Spleen (tissue), 11 donors: ENCODE measurements at regions not wholly inside any gene's neighbourhood (a gene's known extent, or its start where the extent isn't known, plus 50 kb on each side); places are given as distances from the start of the nearest gene placed in this dataset.

Experiments
- DNase-seq: peaks from one replicate; pipeline ENCODE4 v3.0.0-alpha.2; 2020
- H3K27ac ChIP-seq, 8 donors: fragments of 200-600 bp; sonication (generic) in 7 of 8; 1 replicate in 4 of 8; 2 replicates in 4 of 8; pipeline versions ENCODE4 v1.5.0 to v1.8.0; 2016 to 2021; ENCODE audit warnings: inconsistent platforms in 4 of 8, mild to moderate bottlenecking in 4 of 8, moderate library complexity in 1 of 8
- H3K27me3 ChIP-seq, 7 donors: fragments of 200-600 bp; sonication (generic) in 6 of 7; replicated peaks in 1 of 7; 1 replicate in 4 of 7; 2 replicates in 3 of 7; pipeline versions ENCODE4 v1.5.0 to v1.8.0; 2016 to 2021; ENCODE audit warnings: inconsistent platforms in 3 of 7, mild to moderate bottlenecking in 1 of 7
- H3K36me3 ChIP-seq, 6 donors: fragments of 200-600 bp; sonication (generic) in 5 of 6; 1 replicate in 4 of 6; 2 replicates in 2 of 6; pipeline versions ENCODE4 v1.5.0 to v1.8.0; 2016 to 2021; ENCODE audit warnings: inconsistent platforms in 2 of 6
- H3K4me1 ChIP-seq, 6 donors: fragments of 200-600 bp; sonication (generic) in 5 of 6; 1 replicate in 3 of 6; 2 replicates in 3 of 6; pipeline versions ENCODE4 v1.5.0 to v1.8.0; 2016 to 2021; ENCODE audit warnings: inconsistent platforms in 3 of 6
- H3K4me3 ChIP-seq, 8 donors: fragments of 200-600 bp; sonication (generic) in 7 of 8; 1 replicate in 4 of 8; 2 replicates in 4 of 8; pipeline versions ENCODE4 v1.5.0 to v1.8.0; 2016 to 2021; ENCODE audit warnings: inconsistent platforms in 4 of 8, mild to moderate bottlenecking in 4 of 8, moderate library complexity in 2 of 8
- H3K9me3 ChIP-seq, 8 donors: fragments of 200-600 bp; sonication (generic) in 7 of 8; 1 replicate in 4 of 8; 2 replicates in 4 of 8; pipeline versions ENCODE4 v1.5.0 to v1.8.0; 2016 to 2021; ENCODE audit warnings: inconsistent platforms in 4 of 8
- POLR2A ChIP-seq, 3 donors: fragments of 450-650 bp; IDR thresholded peaks; one replicate each; pipeline ENCODE4 v1.5.1; 2017; ENCODE audit warnings: antibody characterized with exemption in 3 of 3, mild to moderate bottlenecking in 1 of 3
- POLR2AphosphoS5 ChIP-seq, 3 donors: sonication (generic); formaldehyde crosslinking; IDR thresholded peaks; one replicate each; pipeline ENCODE4 v1.5.1; 2017; ENCODE audit warnings: antibody characterized with exemption in 3 of 3
- WGBS, 5 donors: extraction: QIAGEN DNeasy Blood & Tissue Kit in 3 of 5; methylation state at CpG; one replicate each; pipeline versions ENCODE4 v1.1.5 to v1.1.7; 2013 to 2018; 5-methylcytosine and 5-hydroxymethylcytosine counted together
- intact Hi-C: fragments of 100-400 bp; cut with DNase I; formaldehyde crosslinking; loops from one replicate; pipeline ENCODE4 v1.15.0; 2023; ENCODE audit warnings: low total_unique reads
- TF ChIP-seq, protein P1 (sequence below), 11 experiments: fragments of 200-600 bp in 7 of 11; fragments of 450-650 bp in 4 of 11; sonication (generic) in 4 of 11; IDR thresholded peaks in 8 of 11; conservative IDR thresholded peaks in 3 of 11; 1 replicate in 7 of 11; 2 replicates in 4 of 11; pipeline versions ENCODE4 v1.4.0 to v1.8.0; 2016 to 2021; ENCODE audit warnings: antibody characterized with exemption in 11 of 11, inconsistent platforms in 4 of 11, mild to moderate bottlenecking in 1 of 11
- donor health status: healthy with polysubstance abuse.
- donor health status: DM: no; HTN: no; CAD: no; lungs with moderate emphysema.
- donor health status: DM: no; HTN: no; CAD: no.
- donor health status: Bipolar disorder and iron deficiency.
- donor health status: healthy.
- donor health status: DM: no; HTN: no; CAD: no.
- donor health status: DM: yes; HTN: yes; CAD: no.

DNA sequence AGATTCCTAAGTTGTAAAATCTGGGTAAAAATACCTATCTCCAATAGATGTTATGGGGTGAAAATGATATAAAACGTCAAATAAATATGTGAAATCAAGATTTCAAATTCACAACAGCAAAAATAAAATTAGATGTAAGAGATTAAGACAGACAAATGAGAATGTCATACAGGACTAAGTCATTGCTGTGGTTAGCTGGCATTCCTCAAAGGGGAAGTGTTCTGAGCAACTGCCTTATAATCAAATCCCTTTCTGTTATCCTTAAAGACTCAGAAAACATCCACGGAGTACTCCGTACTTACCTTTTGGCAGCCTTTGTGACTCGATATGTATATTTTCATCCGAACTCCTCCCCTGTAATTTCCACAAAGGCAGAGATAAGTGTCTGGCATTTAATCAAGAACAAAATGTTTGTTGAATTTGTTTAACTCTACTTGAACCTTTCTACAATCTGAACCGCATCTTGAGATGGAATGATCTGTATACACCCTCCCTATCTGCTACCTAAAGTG is 559.6 kb downstream of the GATA3 start:
- H3K4me3 ChIP-seq = no peak overlapping the region
- peaks cover 0 to 24% (median 0%) of the 10 kb centered on the region in 6 donors for H3K4me1 ChIP-seq
- H3K36me3 ChIP-seq = no peaks in the 10 kb centered on the region
- 58 to 66% (median 63%) methylated on average over 6 of the region's 6 CpGs for WGBS, 5 donors
- no peaks in the 10 kb centered on the region for H3K27me3 ChIP-seq
- TF ChIP-seq, protein P1, sequence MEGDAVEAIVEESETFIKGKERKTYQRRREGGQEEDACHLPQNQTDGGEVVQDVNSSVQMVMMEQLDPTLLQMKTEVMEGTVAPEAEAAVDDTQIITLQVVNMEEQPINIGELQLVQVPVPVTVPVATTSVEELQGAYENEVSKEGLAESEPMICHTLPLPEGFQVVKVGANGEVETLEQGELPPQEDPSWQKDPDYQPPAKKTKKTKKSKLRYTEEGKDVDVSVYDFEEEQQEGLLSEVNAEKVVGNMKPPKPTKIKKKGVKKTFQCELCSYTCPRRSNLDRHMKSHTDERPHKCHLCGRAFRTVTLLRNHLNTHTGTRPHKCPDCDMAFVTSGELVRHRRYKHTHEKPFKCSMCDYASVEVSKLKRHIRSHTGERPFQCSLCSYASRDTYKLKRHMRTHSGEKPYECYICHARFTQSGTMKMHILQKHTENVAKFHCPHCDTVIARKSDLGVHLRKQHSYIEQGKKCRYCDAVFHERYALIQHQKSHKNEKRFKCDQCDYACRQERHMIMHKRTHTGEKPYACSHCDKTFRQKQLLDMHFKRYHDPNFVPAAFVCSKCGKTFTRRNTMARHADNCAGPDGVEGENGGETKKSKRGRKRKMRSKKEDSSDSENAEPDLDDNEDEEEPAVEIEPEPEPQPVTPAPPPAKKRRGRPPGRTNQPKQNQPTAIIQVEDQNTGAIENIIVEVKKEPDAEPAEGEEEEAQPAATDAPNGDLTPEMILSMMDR (IDR thresholded peaks at IDR 0.05 in 8 of 11, conservative IDR thresholded peaks at IDR 0.05 in 3 of 11) = no peak
- no peak for TF ChIP-seq POLR2AphosphoS5 (IDR thresholded peaks at IDR 0.05)
- TF ChIP-seq POLR2A (IDR thresholded peaks at IDR 0.05) = no peak
- no peak overlapping the region for H3K27ac ChIP-seq
- intact Hi-C loops = no loop called here
- H3K9me3 ChIP-seq = peaks cover 0 to 22% (median 3%) of the 10 kb centered on the region in 8 donors
- DNase-seq = no peak

DNA sequence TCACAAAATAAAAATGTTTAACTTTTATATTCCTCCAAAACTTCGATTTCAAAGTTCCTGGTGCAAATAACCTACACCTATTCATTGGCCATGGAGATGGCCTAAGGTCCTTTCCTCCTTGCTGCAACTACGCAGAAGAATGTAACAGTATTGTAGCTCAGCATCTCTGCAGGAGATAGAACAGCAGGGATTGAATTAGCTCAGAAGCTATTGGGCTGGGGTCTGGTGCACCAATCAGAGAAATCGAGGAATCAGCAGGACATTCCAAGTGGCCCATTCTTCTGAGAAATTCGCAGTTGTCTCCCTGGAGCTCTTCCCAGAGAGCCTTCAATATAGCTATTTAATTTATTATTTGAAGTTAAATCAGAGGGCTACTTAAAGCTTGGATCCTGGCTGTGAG is 560.6 kb downstream of the GATA3 start:
- 76 to 91% (median 81%) methylated on average over 4 of the region's 4 CpGs for WGBS, 5 donors
- Histone ChIP-seq H3K4me1 (peaks cover 0 to 24% (median 0%) of the 10 kb centered on the region in 6 donors), H3K36me3 (no peaks in the 10 kb centered on the region), H3K27me3 (no peaks in the 10 kb centered on the region), H3K27ac (no peak overlapping the region), H3K9me3 (peaks cover 0 to 12% (median 0%) of the 10 kb centered on the region in 8 donors), H3K4me3 (no peak overlapping the region)
- no peak for DNase-seq
- intact Hi-C loops = no loop called here
- TF ChIP-seq POLR2AphosphoS5 (IDR thresholded peaks at IDR 0.05) = no peak
- TF ChIP-seq POLR2A (IDR thresholded peaks at IDR 0.05) = no peak
- TF ChIP-seq, protein P1 (IDR thresholded peaks at IDR 0.05 in 8 of 11, conservative IDR thresholded peaks at IDR 0.05 in 3 of 11) = no peak

DNA sequence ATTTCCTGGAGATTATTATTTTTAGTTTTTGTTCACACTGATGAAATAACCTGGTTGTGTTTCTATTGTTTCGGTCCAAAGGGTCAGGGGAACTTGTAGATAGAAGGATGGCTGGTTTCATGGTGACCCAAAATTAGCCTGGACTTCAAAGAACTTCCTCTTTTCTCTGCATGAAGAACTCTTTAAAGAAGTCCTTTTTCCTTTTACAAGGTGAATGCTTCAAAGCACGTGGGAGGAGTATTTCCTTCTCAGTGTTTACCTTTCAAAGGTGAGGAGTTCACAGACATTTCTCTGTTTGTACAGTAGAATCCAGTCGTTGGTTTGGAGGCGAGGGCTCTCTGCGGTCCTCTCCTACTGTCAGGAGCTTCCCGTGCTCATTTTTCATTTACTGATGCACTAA is 561.7 kb downstream of the GATA3 start:
- H3K9me3 ChIP-seq = peaks cover 0 to 10% (median 0%) of the 10 kb centered on the region in 8 donors
- peaks cover 0 to 24% (median 0%) of the 10 kb centered on the region in 6 donors for H3K4me1 ChIP-seq
- intact Hi-C loops = no loop called here
- WGBS, 5 donors = 5 to 22% (median 10%) methylated on average over 6 of the region's 6 CpGs
- TF ChIP-seq, protein P1 (IDR thresholded peaks at IDR 0.05 in 8 of 11, conservative IDR thresholded peaks at IDR 0.05 in 3 of 11) = no peak
- TF ChIP-seq POLR2AphosphoS5 (IDR thresholded peaks at IDR 0.05) = no peak
- no peak for TF ChIP-seq POLR2A (IDR thresholded peaks at IDR 0.05)
- DNase-seq = no peak
- H3K36me3 ChIP-seq = no peaks in the 10 kb centered on the region
- H3K27me3 ChIP-seq = no peaks in the 10 kb centered on the region
- no peak overlapping the region for H3K27ac ChIP-seq
- H3K4me3 ChIP-seq = no peak overlapping the region

DNA sequence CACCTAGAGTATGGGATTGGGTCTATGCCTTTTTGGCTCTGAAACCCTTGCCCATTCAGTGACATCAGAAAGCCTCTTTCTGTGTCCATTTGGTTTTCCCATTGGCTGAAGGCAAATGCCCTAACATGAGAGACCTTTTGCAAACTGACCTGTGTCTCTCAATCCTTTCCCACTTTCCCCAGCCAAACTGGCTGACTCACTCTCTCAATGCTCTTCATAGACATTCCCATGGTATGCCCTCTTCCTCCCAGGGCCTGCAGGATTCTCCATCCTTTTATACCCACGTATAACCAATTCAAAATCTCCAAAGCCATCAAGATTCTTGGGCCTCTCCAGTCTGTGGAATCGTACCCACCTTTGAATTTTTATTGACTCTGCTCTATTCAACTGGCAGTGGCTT is 563.3 kb downstream of the GATA3 start:
- 80 to 88% (median 84%) methylated on average over 2 of the region's 2 CpGs for whole genome bisulfite sequencing, 5 donors

More for the DNA sequence above, 563.3 kb downstream of the GATA3 start:
- DNase-seq = no peak
- peaks cover 0 to 24% (median 0%) of the 10 kb centered on the region in 6 donors for H3K4me1 ChIP-seq
- no peaks in the 10 kb centered on the region for H3K36me3 ChIP-seq
- no peak overlapping the region for H3K4me3 ChIP-seq
- TF ChIP-seq POLR2AphosphoS5 (IDR thresholded peaks at IDR 0.05) (no peak), POLR2A (IDR thresholded peaks at IDR 0.05) (no peak)
- TF ChIP-seq, protein P1 (IDR thresholded peaks at IDR 0.05 in 8 of 11, conservative IDR thresholded peaks at IDR 0.05 in 3 of 11) = no peak
- intact Hi-C loops = no loop called here
- no peak overlapping the region for H3K27ac ChIP-seq
- peaks cover 0 to 5% (median 0%) of the 10 kb centered on the region in 8 donors for H3K9me3 ChIP-seq
- no peaks in the 10 kb centered on the region for H3K27me3 ChIP-seq
